ENCODE measurements at regions not wholly inside any gene's neighbourhood (a gene's known extent, or its start where the extent isn't known, plus 50 kb on each side); places are given as distances from the start of the nearest gene placed in this dataset.

DNA sequence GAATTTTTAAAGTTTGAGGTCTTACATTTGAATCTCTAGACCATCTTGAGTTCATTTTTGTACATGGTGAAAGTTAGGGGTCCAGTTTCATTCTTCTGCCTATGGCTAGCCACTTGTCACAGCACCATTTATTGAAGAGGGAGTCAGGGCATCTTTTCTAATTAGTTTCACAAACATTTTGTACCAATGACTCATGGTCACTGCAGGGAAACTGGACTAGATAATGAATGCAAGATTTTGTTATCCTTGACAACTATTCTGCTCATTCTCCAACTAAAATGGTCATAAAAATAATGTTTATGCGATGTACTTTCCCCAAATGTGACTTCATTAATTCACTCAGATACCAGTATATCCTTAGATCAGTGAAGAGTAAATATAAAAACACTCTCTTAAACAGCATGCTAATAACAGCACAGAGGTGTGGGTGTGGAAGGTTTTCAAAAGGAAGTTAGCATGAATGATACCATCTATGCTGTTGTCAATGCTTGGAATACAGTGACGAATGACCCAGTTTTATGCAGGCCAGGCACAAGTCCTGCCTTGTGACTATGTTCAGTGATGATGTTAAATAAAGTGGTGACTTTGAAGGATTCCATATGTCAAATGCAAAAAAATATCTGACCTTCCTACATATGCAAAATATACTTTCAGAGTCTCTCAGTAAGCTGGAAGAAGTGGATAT lies 314.9 kb upstream of the TMCO5A start:
- Histone ChIP-seq H3K27ac (ENCODE audit: low read depth in 1 of 2, low read length in 2 of 2) (no peak overlapping the region), H3K27me3 (ENCODE audit: control insufficient read depth in 4 of 4, insufficient read depth in 4 of 4, low read length in 3 of 4) (peaks cover 0 to 7% (median 0%) of the 10 kb centered on the region in 4 donors), H3K4me3 (ENCODE audit: low read depth in 1 of 3, low read length in 3 of 3) (no peak overlapping the region), H3K36me3 (ENCODE audit: control insufficient read depth in 4 of 4, insufficient read depth in 3 of 4, low read depth in 1 of 4, low read length in 3 of 4) (no peaks in the 10 kb centered on the region), H3K4me1 (ENCODE audit: control insufficient read depth in 4 of 4, insufficient read depth in 4 of 4, low read length in 3 of 4) (no peaks in the 10 kb centered on the region), H3K9ac (ENCODE audit: low read depth in 1 of 2, low read length in 2 of 2) (no peak overlapping the region), H3K9me3 (ENCODE audit: control insufficient read depth in 4 of 4, low read length in 3 of 4) (no peaks in the 10 kb centered on the region)
- DNase-seq (ENCODE audit: low spot score) = no peak
- TF ChIP-seq HNF4A (conservative IDR thresholded peaks at IDR 0.05) (no peak), RXRA (IDR thresholded peaks at IDR 0.05) (no peak), HNF4G (IDR thresholded peaks at IDR 0.05) (no peak), RAD21 (IDR thresholded peaks at IDR 0.05) (no peak), JUND (IDR thresholded peaks at IDR 0.05) (no peak), EGR1 (IDR thresholded peaks at IDR 0.05; ENCODE audit: low read depth in 2 of 2) (no peak), TAF1 (conservative IDR thresholded peaks at IDR 0.05) (no peak), NR2F2 (IDR thresholded peaks at IDR 0.05) (no peak)
- TF ChIP-seq, protein P1, sequence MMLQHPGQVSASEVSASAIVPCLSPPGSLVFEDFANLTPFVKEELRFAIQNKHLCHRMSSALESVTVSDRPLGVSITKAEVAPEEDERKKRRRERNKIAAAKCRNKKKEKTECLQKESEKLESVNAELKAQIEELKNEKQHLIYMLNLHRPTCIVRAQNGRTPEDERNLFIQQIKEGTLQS (IDR thresholded peaks at IDR 0.05) = no peak
- TF ChIP-seq, protein P2, sequence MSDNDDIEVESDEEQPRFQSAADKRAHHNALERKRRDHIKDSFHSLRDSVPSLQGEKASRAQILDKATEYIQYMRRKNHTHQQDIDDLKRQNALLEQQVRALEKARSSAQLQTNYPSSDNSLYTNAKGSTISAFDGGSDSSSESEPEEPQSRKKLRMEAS (IDR thresholded peaks at IDR 0.05) = no peak
- TF ChIP-seq, protein P3, sequence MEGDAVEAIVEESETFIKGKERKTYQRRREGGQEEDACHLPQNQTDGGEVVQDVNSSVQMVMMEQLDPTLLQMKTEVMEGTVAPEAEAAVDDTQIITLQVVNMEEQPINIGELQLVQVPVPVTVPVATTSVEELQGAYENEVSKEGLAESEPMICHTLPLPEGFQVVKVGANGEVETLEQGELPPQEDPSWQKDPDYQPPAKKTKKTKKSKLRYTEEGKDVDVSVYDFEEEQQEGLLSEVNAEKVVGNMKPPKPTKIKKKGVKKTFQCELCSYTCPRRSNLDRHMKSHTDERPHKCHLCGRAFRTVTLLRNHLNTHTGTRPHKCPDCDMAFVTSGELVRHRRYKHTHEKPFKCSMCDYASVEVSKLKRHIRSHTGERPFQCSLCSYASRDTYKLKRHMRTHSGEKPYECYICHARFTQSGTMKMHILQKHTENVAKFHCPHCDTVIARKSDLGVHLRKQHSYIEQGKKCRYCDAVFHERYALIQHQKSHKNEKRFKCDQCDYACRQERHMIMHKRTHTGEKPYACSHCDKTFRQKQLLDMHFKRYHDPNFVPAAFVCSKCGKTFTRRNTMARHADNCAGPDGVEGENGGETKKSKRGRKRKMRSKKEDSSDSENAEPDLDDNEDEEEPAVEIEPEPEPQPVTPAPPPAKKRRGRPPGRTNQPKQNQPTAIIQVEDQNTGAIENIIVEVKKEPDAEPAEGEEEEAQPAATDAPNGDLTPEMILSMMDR (IDR thresholded peaks at IDR 0.05; ENCODE audit: low read depth, low read length, missing input control) = no peak
- TF ChIP-seq, protein P4, sequence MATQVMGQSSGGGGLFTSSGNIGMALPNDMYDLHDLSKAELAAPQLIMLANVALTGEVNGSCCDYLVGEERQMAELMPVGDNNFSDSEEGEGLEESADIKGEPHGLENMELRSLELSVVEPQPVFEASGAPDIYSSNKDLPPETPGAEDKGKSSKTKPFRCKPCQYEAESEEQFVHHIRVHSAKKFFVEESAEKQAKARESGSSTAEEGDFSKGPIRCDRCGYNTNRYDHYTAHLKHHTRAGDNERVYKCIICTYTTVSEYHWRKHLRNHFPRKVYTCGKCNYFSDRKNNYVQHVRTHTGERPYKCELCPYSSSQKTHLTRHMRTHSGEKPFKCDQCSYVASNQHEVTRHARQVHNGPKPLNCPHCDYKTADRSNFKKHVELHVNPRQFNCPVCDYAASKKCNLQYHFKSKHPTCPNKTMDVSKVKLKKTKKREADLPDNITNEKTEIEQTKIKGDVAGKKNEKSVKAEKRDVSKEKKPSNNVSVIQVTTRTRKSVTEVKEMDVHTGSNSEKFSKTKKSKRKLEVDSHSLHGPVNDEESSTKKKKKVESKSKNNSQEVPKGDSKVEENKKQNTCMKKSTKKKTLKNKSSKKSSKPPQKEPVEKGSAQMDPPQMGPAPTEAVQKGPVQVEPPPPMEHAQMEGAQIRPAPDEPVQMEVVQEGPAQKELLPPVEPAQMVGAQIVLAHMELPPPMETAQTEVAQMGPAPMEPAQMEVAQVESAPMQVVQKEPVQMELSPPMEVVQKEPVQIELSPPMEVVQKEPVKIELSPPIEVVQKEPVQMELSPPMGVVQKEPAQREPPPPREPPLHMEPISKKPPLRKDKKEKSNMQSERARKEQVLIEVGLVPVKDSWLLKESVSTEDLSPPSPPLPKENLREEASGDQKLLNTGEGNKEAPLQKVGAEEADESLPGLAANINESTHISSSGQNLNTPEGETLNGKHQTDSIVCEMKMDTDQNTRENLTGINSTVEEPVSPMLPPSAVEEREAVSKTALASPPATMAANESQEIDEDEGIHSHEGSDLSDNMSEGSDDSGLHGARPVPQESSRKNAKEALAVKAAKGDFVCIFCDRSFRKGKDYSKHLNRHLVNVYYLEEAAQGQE (IDR thresholded peaks at IDR 0.05) = no peak
- WGBS = 95% methylated on average over 2 of the region's 2 CpGs

DNA sequence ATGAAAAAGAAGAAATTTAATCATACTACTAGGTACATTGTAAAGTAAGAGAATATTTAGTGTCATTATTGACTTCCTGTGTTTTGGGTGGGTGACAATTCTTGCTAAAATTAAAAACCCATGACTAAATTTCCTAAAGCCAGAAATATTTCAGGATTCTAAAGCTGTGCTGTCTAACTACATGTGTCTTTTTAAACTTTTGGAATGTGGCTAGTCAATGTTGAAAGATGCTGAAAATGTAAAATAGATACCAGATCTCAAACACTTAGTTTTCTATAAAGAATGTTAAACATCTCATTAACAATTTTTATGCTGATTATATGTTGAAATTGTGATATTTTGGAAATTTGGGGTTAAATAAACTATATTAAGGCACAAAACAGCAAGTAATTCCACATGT lies 308.9 kb upstream of the TMCO5A start:
- no peak for DNase-seq (ENCODE audit: low spot score)
- H3K27ac ChIP-seq (ENCODE audit: low read depth in 1 of 2, low read length in 2 of 2) = no peak overlapping the region
- peaks cover 0 to 8% (median 0%) of the 10 kb centered on the region in 4 donors for H3K27me3 ChIP-seq (ENCODE audit: control insufficient read depth in 4 of 4, insufficient read depth in 4 of 4, low read length in 3 of 4)
- H3K36me3 ChIP-seq (ENCODE audit: control insufficient read depth in 4 of 4, insufficient read depth in 3 of 4, low read depth in 1 of 4, low read length in 3 of 4) = no peaks in the 10 kb centered on the region
- H3K9ac ChIP-seq (ENCODE audit: low read depth in 1 of 2, low read length in 2 of 2) = no peak overlapping the region
- no peaks in the 10 kb centered on the region for H3K9me3 ChIP-seq (ENCODE audit: control insufficient read depth in 4 of 4, low read length in 3 of 4)
- no peaks in the 10 kb centered on the region for H3K4me1 ChIP-seq (ENCODE audit: control insufficient read depth in 4 of 4, insufficient read depth in 4 of 4, low read length in 3 of 4)
- H3K4me3 ChIP-seq (ENCODE audit: low read depth in 1 of 3, low read length in 3 of 3) = no peak overlapping the region
- TF ChIP-seq FOXA1 (IDR thresholded peaks at IDR 0.05) (no peak), RXRA (IDR thresholded peaks at IDR 0.05) (no peak), YY1 (IDR thresholded peaks at IDR 0.05) (no peak), FOXA2 (IDR thresholded peaks at IDR 0.05) (no peak), JUND (IDR thresholded peaks at IDR 0.05) (no peak), HNF4A (conservative IDR thresholded peaks at IDR 0.05) (no peak), GABPA (IDR thresholded peaks at IDR 0.05 in 1 of 2, conservative IDR thresholded peaks at IDR 0.05 in 1 of 2) (no peak), SP1 (IDR thresholded peaks at IDR 0.05) (no peak)
- TF ChIP-seq, protein P5, sequence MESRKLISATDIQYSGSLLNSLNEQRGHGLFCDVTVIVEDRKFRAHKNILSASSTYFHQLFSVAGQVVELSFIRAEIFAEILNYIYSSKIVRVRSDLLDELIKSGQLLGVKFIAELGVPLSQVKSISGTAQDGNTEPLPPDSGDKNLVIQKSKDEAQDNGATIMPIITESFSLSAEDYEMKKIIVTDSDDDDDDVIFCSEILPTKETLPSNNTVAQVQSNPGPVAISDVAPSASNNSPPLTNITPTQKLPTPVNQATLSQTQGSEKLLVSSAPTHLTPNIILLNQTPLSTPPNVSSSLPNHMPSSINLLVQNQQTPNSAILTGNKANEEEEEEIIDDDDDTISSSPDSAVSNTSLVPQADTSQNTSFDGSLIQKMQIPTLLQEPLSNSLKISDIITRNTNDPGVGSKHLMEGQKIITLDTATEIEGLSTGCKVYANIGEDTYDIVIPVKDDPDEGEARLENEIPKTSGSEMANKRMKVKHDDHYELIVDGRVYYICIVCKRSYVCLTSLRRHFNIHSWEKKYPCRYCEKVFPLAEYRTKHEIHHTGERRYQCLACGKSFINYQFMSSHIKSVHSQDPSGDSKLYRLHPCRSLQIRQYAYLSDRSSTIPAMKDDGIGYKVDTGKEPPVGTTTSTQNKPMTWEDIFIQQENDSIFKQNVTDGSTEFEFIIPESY (IDR thresholded peaks at IDR 0.05) = no peak
- TF ChIP-seq, protein P4 (IDR thresholded peaks at IDR 0.05) = no peak
- TF ChIP-seq, protein P3 (IDR thresholded peaks at IDR 0.05; ENCODE audit: low read depth, low read length, missing input control) = no peak

Measured in liver (tissue), 8 donors.